Neutrophil (primary cell): ENCODE measurements at regions not wholly inside any gene's neighbourhood (a gene's known extent, or its start where the extent isn't known, plus 50 kb on each side); places are given as distances from the start of the nearest gene placed in this dataset.
"Not testable (repeated sequence)": the region's sequence is repeated elsewhere in the genome, so short reads cannot be mapped to it uniquely, and the experiment has no call there.

Experiments used
- H3K27ac ChIP-seq: fragments of 200-600 bp; sonication (generic); 2 replicates; pipeline ENCODE4 v1.5.1; 2016; ENCODE audit warnings: mild to moderate bottlenecking, moderate library complexity
- H3K27me3 ChIP-seq: fragments of 200-600 bp; sonication (generic); 2 replicates; pipeline ENCODE4 v1.6.0; 2016; ENCODE audit warnings: mild to moderate bottlenecking
- H3K36me3 ChIP-seq: fragments of 200-600 bp; sonication (generic); 2 replicates; pipeline ENCODE4 v1.5.1; 2017
- H3K4me1 ChIP-seq, 2 experiments: fragments of 200-600 bp in 1 of 2; sonication (generic) in 1 of 2; 1 replicate in 1 of 2; 2 replicates in 1 of 2; pipeline versions ENCODE4 v1.5.1 to v1.6.1; 2013 to 2016; ENCODE audit warnings: low read depth in 1 of 2, low read length in 1 of 2, mild to moderate bottlenecking in 1 of 2, moderate library complexity in 1 of 2; ENCODE audit not compliant: control insufficient read depth in 1 of 2, insufficient read depth in 1 of 2
- H3K4me3 ChIP-seq, 2 experiments: fragments of 200-600 bp in 1 of 2; sonication (generic) in 1 of 2; 1 replicate in 1 of 2; 2 replicates in 1 of 2; pipeline ENCODE4 v1.5.1; 2013 to 2016; ENCODE audit warnings: low read depth in 1 of 2, low read length in 1 of 2, mild to moderate bottlenecking in 1 of 2, moderate library complexity in 1 of 2
- H3K9me3 ChIP-seq: fragments of 200-600 bp; sonication (generic); 2 replicates; pipeline ENCODE4 v1.5.1; 2016
- CTCF ChIP-seq: fragments of 200-600 bp; sonication (generic); IDR thresholded peaks from 2 replicates; pipeline ENCODE4 v1.5.1; 2016; ENCODE audit warnings: antibody characterized with exemption

- Histone ChIP-seq H3K27ac (no peak overlapping the region), H3K36me3 (no peaks in the 10 kb centered on the region), H3K4me1 (no peaks in the 10 kb centered on the region), H3K27me3 (no peaks in the 10 kb centered on the region), H3K9me3 (no peaks in the 10 kb centered on the region), H3K4me3 (no peak overlapping the region)
- TF ChIP-seq CTCF = no peak
These were observed 235.0 kb upstream of the PLPP4 start for GRCh38 chr10:120221873-120222485.

GRCh38 chr10:120229641-120230040 is 227.4 kb upstream of the PLPP4 start:
- Histone ChIP-seq H3K27me3 (no peaks in the 10 kb centered on the region), H3K27ac (no peak overlapping the region), H3K36me3 (no peaks in the 10 kb centered on the region), H3K4me3 (no peak overlapping the region), H3K4me1 (no peaks in the 10 kb centered on the region), H3K9me3 (no peaks in the 10 kb centered on the region)
- TF ChIP-seq CTCF = no peak

- H3K27ac ChIP-seq, H3K36me3 ChIP-seq, H3K9me3 ChIP-seq, H3K4me1 ChIP-seq, H3K4me3 ChIP-seq, H3K27me3 ChIP-seq: not testable (repeated sequence)
These were observed 217.3 kb upstream of the PLPP4 start for GRCh38 chr10:120239695-120240094.

GRCh38 chr10:120251821-120252442 is 205.1 kb upstream of the PLPP4 start:
- no peaks in the 10 kb centered on the region for H3K36me3 ChIP-seq
- H3K4me1 ChIP-seq = no peaks in the 10 kb centered on the region
- TF ChIP-seq CTCF = no peak
- no peak overlapping the region for H3K27ac ChIP-seq
- no peaks in the 10 kb centered on the region for H3K27me3 ChIP-seq
- H3K9me3 ChIP-seq = no peaks in the 10 kb centered on the region
- no peak overlapping the region for H3K4me3 ChIP-seq

GRCh38 chr10:120253131-120253530 is 203.9 kb upstream of the PLPP4 start:
- Histone ChIP-seq H3K4me3 (no peak overlapping the region), H3K27me3 (no peaks in the 10 kb centered on the region), H3K9me3 (no peaks in the 10 kb centered on the region), H3K4me1 (no peaks in the 10 kb centered on the region), H3K27ac (no peak overlapping the region), H3K36me3 (no peaks in the 10 kb centered on the region)
- TF ChIP-seq CTCF = no peak

GRCh38 chr10:120260456-120260855 is 196.6 kb upstream of the PLPP4 start:
- Histone ChIP-seq H3K27me3 (no peaks in the 10 kb centered on the region), H3K27ac (no peak overlapping the region), H3K36me3 (no peaks in the 10 kb centered on the region), H3K4me3 (no peak overlapping the region), H3K4me1 (no peaks in the 10 kb centered on the region), H3K9me3 (no peaks in the 10 kb centered on the region)
- no peak for TF ChIP-seq CTCF
